Karpas-422 (cell line): ENCODE measurements at regions not wholly inside any gene's neighbourhood (a gene's known extent, or its start where the extent isn't known, plus 50 kb on each side); places are given as distances from the start of the nearest gene placed in this dataset.
"Not testable (repeated sequence)": the region's sequence is repeated elsewhere in the genome, so short reads cannot be mapped to it uniquely, and the experiment has no call there.

Experiments
- DNase-seq: peaks from one replicate; pipeline ENCODE4 v3.0.0-alpha.2; 2015
- H2AFZ ChIP-seq: fragments of 200-600 bp; sonication (generic); 2 replicates; pipeline ENCODE4 v1.6.1; 2014; ENCODE audit warnings: antibody characterized with exemption, low read length, mixed read lengths
- H3K27ac ChIP-seq: fragments of 200-600 bp; sonication (generic); 2 replicates; pipeline ENCODE4 v1.5.1; 2014; ENCODE audit warnings: mild to moderate bottlenecking, low read length, moderate library complexity
- H3K27me3 ChIP-seq: fragments of 200-600 bp; sonication (generic); 2 replicates; pipeline ENCODE4 v1.6.1; 2014; ENCODE audit warnings: low read length, mixed read lengths
- H3K36me3 ChIP-seq: fragments of 200-600 bp; sonication (generic); 2 replicates; pipeline ENCODE4 v1.6.1; 2014; ENCODE audit warnings: low read length, mixed read lengths; ENCODE audit not compliant: insufficient read depth
- H3K4me1 ChIP-seq: fragments of 200-600 bp; sonication (generic); 2 replicates; pipeline ENCODE4 v1.6.1; 2014; ENCODE audit warnings: mild to moderate bottlenecking, low read length, mixed read lengths
- H3K4me2 ChIP-seq: fragments of 200-600 bp; sonication (generic); 2 replicates; pipeline ENCODE4 v1.6.1; 2014; ENCODE audit warnings: low read length, low read depth, mild to moderate bottlenecking; ENCODE audit not compliant: poor library complexity, severe bottlenecking
- H3K4me3 ChIP-seq: fragments of 200-600 bp; sonication (generic); 2 replicates; pipeline ENCODE4 v1.5.1; 2014; ENCODE audit warnings: mild to moderate bottlenecking, antibody characterized with exemption, low read length, mixed read lengths
- H3K79me2 ChIP-seq: fragments of 200-600 bp; sonication (generic); 2 replicates; pipeline ENCODE4 v1.6.1; 2014; ENCODE audit warnings: mild to moderate bottlenecking, low read length, mixed read lengths
- H3K9ac ChIP-seq: fragments of 200-600 bp; sonication (generic); 2 replicates; pipeline ENCODE4 v1.6.0; 2014; ENCODE audit warnings: low read length
- H3K9me2 ChIP-seq: fragments of 200-600 bp; sonication (generic), shearing (Covaris generic); replicated peaks from 2 replicates; pipeline ENCODE4 v1.6.0; 2014; ENCODE audit warnings: mild to moderate bottlenecking, low read length, moderate library complexity; ENCODE audit not compliant: insufficient read depth
- H3K9me3 ChIP-seq: fragments of 300-700, 200-600 bp; sonication (generic); 2 replicates; pipeline ENCODE4 v1.6.1; 2014; ENCODE audit warnings: low read length, mixed read lengths
- H4K20me1 ChIP-seq: fragments of 200-600 bp; sonication (generic); 2 replicates; pipeline ENCODE4 v1.6.1; 2014; ENCODE audit warnings: mild to moderate bottlenecking, antibody characterized with exemption, low read length, low read depth; ENCODE audit not compliant: insufficient read depth

DNA sequence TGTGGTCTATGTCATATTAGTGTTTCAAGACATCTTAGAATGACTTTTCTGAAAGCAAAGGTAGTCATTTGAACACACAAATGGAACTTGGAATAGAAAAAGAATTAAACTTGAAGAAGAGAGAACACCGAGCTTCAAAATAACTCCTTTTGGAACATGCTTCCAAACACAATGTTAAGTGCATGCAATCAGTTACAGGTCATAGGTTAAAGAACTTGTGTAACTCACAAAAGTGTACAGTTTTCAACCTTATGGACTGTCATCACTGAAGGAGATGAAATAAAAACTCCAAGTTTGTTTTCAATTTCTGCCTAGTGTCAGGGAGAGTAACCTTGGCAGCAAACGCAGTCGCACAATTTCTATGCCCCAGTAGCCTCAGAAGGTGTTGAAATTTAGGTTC lies 192.9 kb upstream of the NECTIN3 start:
- no peaks in the 10 kb centered on the region for H3K27me3 ChIP-seq

DNA sequence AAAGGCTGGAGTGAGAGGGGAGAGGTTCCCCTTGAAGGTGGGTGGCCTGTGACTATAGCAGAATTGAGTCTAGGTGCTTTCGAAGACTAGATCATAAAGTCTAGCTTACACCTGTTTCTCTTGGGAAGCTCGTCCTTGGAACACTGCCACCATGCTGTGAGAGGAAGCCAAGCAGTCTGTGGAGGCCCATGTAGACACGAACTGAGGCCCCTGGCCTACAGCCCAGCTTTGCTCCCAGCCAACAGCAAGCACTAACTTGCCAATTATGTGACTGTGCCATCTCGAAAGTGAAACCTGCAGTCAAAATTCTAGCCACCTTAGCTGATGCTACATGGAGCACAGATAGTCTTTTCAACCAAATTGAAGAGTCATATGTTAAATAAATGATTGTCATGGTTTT lies 190.5 kb upstream of the NECTIN3 start:
- Histone ChIP-seq H4K20me1 (no peaks in the 10 kb centered on the region), H3K9me2 (no peaks in the 10 kb centered on the region), H3K36me3 (no peaks in the 10 kb centered on the region), H3K79me2 (no peaks in the 10 kb centered on the region), H3K4me3 (no peak overlapping the region), H3K9ac (no peak overlapping the region), H3K4me2 (no peak overlapping the region), H3K9me3 (peaks cover 5% of the 10 kb centered on the region; the same call in 1 of the 2 replicates), H3K27me3 (no peaks in the 10 kb centered on the region), H3K4me1 (no peaks in the 10 kb centered on the region), H3K27ac (no peak overlapping the region), H2AFZ (no peak overlapping the region)
- DNase-seq = no peak

More for the DNA sequence above, 192.9 kb upstream of the NECTIN3 start:
- no peaks in the 10 kb centered on the region for H4K20me1 ChIP-seq
- H3K4me2 ChIP-seq = no peak overlapping the region
- H3K9me3 ChIP-seq = peaks cover 13% of the 10 kb centered on the region
- no peak overlapping the region for H2AFZ ChIP-seq
- no peaks in the 10 kb centered on the region for H3K36me3 ChIP-seq
- DNase-seq = no peak
- H3K79me2 ChIP-seq = no peaks in the 10 kb centered on the region
- no peaks in the 10 kb centered on the region for H3K9me2 ChIP-seq
- H3K9ac ChIP-seq = no peak overlapping the region
- H3K4me3 ChIP-seq = no peak overlapping the region
- H3K4me1 ChIP-seq = no peaks in the 10 kb centered on the region
- no peak overlapping the region for H3K27ac ChIP-seq

DNA sequence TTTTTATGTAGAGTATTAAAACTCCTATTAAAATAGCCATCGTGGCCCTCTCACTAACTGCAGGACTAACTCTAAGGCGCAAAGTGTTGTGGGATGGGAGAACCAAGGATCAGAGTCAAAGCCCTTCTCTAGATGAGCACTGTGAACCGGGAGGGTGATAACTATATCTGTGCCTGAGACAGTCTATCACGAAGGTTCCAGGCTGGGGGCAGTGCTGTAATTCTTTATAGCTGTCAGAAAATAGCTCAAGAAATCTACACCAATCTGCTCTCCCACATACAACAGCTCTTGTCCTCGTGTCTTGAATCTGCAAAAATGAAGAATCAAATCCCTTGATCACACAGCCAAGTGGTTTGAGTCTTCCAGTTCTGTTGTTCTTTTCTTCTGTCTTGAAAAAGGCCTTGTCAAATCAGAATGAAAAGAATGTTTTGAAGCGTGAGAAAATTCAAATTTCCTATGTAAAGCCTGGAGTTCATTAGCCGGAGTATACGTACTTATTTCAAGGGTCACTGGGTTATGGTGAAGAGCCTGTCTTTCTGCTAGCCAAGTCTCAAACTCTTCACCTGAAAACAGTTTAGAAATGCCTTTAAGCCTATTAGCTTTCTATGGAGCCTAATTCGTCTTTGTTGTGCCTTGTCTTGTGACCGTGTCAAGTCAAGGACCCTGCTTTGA lies 185.3 kb upstream of the NECTIN3 start:
- H3K79me2 ChIP-seq = no peaks in the 10 kb centered on the region
- no peaks in the 10 kb centered on the region for H3K9me2 ChIP-seq
- H3K4me3 ChIP-seq = no peak overlapping the region
- peaks cover 3% of the 10 kb centered on the region; the same call in 1 of the 2 replicates for H3K9me3 ChIP-seq
- no peak overlapping the region for H3K4me2 ChIP-seq
- no peak overlapping the region for H3K9ac ChIP-seq
- no peak for DNase-seq
- no peak overlapping the region for H3K27ac ChIP-seq
- no peaks in the 10 kb centered on the region for H4K20me1 ChIP-seq
- H3K27me3 ChIP-seq = no peaks in the 10 kb centered on the region
- no peaks in the 10 kb centered on the region for H3K36me3 ChIP-seq
- H2AFZ ChIP-seq = no peak overlapping the region
- H3K4me1 ChIP-seq = no peaks in the 10 kb centered on the region

DNA sequence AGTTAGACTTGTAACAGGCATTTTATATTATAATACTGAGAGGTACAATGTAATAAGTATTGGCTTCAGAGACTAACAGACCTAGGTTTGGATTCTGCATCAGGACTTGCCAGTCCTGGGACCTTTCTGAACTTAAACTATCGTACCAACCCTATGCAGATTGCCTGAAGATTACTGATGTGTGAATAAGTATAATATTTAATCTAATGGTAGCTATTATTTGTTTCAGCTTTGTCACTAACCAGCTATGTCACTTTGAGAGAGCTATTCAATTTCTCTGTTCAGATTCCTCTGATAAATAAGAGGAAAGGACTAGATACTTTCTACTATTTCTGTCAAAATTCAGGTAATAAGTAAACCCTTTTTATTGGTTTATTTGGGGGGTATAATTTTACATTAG lies 184.4 kb upstream of the NECTIN3 start:
- DNase-seq = no peak
- H3K27me3 ChIP-seq = no peaks in the 10 kb centered on the region
- H3K4me2 ChIP-seq = no peak overlapping the region
- H3K9me2 ChIP-seq = no peaks in the 10 kb centered on the region
- H3K79me2 ChIP-seq = no peaks in the 10 kb centered on the region
- no peaks in the 10 kb centered on the region for H3K4me1 ChIP-seq
- H3K27ac ChIP-seq = no peak overlapping the region
- H3K4me3 ChIP-seq = no peak overlapping the region
- H3K36me3 ChIP-seq = no peaks in the 10 kb centered on the region
- H4K20me1 ChIP-seq = no peaks in the 10 kb centered on the region
- peaks cover 3% of the 10 kb centered on the region; the same call in 1 of the 2 replicates for H3K9me3 ChIP-seq
- no peak overlapping the region for H2AFZ ChIP-seq
- H3K9ac ChIP-seq = no peak overlapping the region

DNA sequence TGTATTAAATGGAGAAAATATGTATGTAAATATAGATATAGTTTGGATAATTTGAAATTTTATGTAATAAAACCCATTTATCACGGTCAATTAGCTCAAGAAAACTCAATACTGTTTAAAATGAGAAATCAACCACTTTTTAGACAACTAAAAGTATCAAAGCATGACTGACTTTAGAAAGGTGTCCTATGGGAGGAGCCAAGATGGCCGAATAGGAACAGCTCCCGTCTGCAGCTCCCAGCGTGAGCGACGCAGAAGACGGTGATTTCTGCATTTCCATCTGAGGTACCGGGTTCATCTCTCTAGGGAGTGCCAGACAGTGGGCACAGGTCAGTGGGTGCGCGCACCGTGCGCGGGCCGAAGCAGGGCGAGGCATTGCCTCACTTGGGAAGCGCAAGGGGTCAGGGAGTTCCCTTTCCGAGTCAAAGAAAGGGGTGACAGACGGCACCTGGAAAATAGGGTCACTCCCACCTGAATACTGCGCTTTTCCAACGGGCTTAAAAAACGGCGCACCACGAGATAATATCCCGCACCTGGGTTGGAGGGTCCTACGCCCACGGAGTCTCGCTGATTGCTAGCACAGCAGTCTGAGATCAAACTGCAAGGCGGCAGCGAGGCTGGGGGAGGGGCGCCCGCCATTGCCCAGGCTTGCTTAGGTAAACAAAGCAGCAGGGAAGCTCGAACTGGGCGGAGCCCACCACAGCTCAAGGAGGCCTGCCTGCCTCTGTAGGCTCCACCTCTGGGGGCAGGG lies 182.8 kb upstream of the NECTIN3 start:
- H3K9ac ChIP-seq = not testable (repeated sequence)

DNA sequence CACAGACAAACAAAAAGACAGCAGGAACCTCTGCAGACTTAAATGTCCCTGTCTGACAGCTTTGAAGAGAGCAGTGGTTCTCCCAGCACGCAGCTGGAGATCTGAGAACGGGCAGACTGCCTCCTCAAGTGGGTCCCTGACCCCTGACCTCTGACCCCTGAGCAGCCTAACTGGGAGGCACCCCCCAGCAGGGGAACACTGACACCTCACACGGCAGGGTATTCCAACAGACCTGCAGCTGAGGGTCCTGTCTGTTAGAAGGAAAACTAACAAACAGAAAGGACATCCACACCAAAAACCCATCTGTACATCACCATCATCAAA lies 182.3 kb upstream of the NECTIN3 start:
- not testable (repeated sequence) for H3K4me1 ChIP-seq, H2AFZ ChIP-seq, H3K9me3 ChIP-seq, H3K9ac ChIP-seq, H3K4me2 ChIP-seq, H3K4me3 ChIP-seq, H3K9me2 ChIP-seq, DNase-seq, H3K36me3 ChIP-seq, H4K20me1 ChIP-seq, H3K27me3 ChIP-seq, H3K79me2 ChIP-seq, H3K27ac ChIP-seq

More for the DNA sequence above, 182.8 kb upstream of the NECTIN3 start:
- H3K27me3 ChIP-seq, H2AFZ ChIP-seq, H3K36me3 ChIP-seq, H3K79me2 ChIP-seq, H3K9me2 ChIP-seq, DNase-seq, H3K4me2 ChIP-seq, H4K20me1 ChIP-seq, H3K27ac ChIP-seq, H3K4me3 ChIP-seq, H3K9me3 ChIP-seq, H3K4me1 ChIP-seq: not testable (repeated sequence)

DNA sequence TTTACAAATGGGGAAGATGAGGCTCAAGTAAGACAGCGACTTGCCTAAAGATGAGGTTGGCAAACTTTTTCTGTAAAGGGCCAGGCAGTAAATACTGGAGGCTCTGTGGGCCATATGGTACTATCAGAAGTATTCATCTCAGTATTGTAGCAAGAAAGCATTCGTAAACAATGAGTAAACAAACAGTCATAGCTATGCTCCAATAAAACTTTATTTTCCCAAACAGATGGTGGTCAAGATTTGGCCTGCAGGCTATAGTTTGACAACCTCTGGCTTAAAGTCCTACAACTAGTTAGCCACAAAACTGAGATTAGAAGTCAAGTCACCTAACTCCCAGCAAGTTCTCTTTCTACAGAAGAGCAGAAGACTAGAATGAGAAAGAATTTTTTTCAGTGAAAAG lies 177.0 kb upstream of the NECTIN3 start:
- Histone ChIP-seq H3K4me2 (no peak overlapping the region), H3K79me2 (no peaks in the 10 kb centered on the region), H3K9ac (no peak overlapping the region), H4K20me1 (no peaks in the 10 kb centered on the region), H2AFZ (no peak overlapping the region), H3K27me3 (no peaks in the 10 kb centered on the region), H3K36me3 (no peaks in the 10 kb centered on the region), H3K27ac (no peak overlapping the region), H3K4me3 (no peak overlapping the region), H3K9me3 (peaks cover 9% of the 10 kb centered on the region), H3K9me2 (no peaks in the 10 kb centered on the region), H3K4me1 (no peaks in the 10 kb centered on the region)
- DNase-seq = no peak

DNA sequence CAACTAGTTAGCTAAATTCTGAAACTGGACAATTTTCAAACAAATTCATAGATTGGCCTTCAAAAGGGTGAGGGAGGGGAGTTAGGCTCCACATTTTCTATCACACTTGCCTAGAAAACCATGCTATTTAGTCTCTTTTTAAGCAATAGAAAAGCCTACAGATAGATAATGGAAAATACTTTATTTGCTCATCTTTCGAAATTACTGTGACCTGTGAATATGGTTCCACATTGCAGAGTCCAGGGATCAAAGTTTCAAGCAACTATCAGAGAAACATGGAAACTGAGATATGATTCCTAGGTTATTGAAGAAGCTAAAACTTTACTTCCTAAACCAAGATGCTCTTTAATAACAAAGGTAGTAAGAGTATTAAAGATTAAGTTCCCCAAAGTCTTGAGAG lies 176.6 kb upstream of the NECTIN3 start:
- no peak overlapping the region for H3K27ac ChIP-seq
- peaks cover 9% of the 10 kb centered on the region for H3K9me3 ChIP-seq
- no peak overlapping the region for H3K4me3 ChIP-seq
- no peak overlapping the region for H3K9ac ChIP-seq
- H4K20me1 ChIP-seq = no peaks in the 10 kb centered on the region
- H3K4me2 ChIP-seq = no peak overlapping the region
- H3K9me2 ChIP-seq = no peaks in the 10 kb centered on the region
- H3K36me3 ChIP-seq = no peaks in the 10 kb centered on the region
- no peak for DNase-seq
- H3K79me2 ChIP-seq = no peaks in the 10 kb centered on the region
- no peak overlapping the region for H2AFZ ChIP-seq
- H3K4me1 ChIP-seq = no peaks in the 10 kb centered on the region
- H3K27me3 ChIP-seq = no peaks in the 10 kb centered on the region
